OCI-LY7 (cell line): ENCODE measurements at regions not wholly inside any gene's neighbourhood (a gene's known extent, or its start where the extent isn't known, plus 50 kb on each side); places are given as distances from the start of the nearest gene placed in this dataset.

ENCODE experiments used
- CTCF ChIP-seq: fragments of 200-600 bp; sonication (generic); conservative IDR thresholded peaks from 2 replicates; pipeline ENCODE4 v1.5.1; 2014; ENCODE audit warnings: mild to moderate bottlenecking, antibody characterized with exemption, low read length, moderate library complexity, mixed read lengths
- EZH2phosphoT487 ChIP-seq: fragments of 200-600 bp; sonication (generic); IDR thresholded peaks from 2 replicates; pipeline ENCODE4 v1.6.1; 2018; ENCODE audit warnings: low read depth, borderline replicate concordance, mild to moderate bottlenecking, mixed run types, antibody characterized with exemption, low read length, moderate library complexity, mixed read lengths

- no peak for TF ChIP-seq CTCF
- no peak for TF ChIP-seq EZH2phosphoT487
These were observed 412.9 kb downstream of the CHSY3 start for GRCh38 chr5:130316971-130317680.
